ENCODE measurements at regions not wholly inside any gene's neighbourhood (a gene's known extent, or its start where the extent isn't known, plus 50 kb on each side); places are given as distances from the start of the nearest gene placed in this dataset.

GRCh38 chr2:174667250-174667860, 69.8 kb upstream of the WIPF1 start:
- DNase-seq (ENCODE audit: low read depth), result no peak

- DNase-seq (ENCODE audit: low read depth), result no peak
Measured at GRCh38 chr2:174666845-174667244, 69.2 kb upstream of the WIPF1 start.

- no peak for DNase-seq (ENCODE audit: low read depth)
Measured at GRCh38 chr2:174666312-174666711, 68.7 kb upstream of the WIPF1 start.

GRCh38 chr2:174664084-174664759, 66.6 kb upstream of the WIPF1 start:
- DNase-seq (ENCODE audit: low read depth), result no peak

GRCh38 chr2:174663550-174663949, 65.9 kb upstream of the WIPF1 start:
- peak; percentile 96 for DNase-seq (ENCODE audit: low read depth)

- no peak for DNase-seq (ENCODE audit: low read depth)
Measured at GRCh38 chr2:174662859-174663258, 65.3 kb upstream of the WIPF1 start.

GRCh38 chr2:174662459-174662858, 64.9 kb upstream of the WIPF1 start:
- DNase-seq (ENCODE audit: low read depth), result peak; percentile 76

GRCh38 chr2:174660984-174661675, 63.5 kb upstream of the WIPF1 start:
- DNase-seq (ENCODE audit: low read depth), result no peak

- no peak for DNase-seq (ENCODE audit: low read depth)
Measured at GRCh38 chr2:174659069-174659900, 61.7 kb upstream of the WIPF1 start.

- DNase-seq (ENCODE audit: low read depth), result no peak
Measured at GRCh38 chr2:174656676-174657176, 59.1 kb upstream of the WIPF1 start.

- DNase-seq (ENCODE audit: low read depth), result no peak
Measured at GRCh38 chr2:174656035-174656434, 58.4 kb upstream of the WIPF1 start.

- no peak for DNase-seq (ENCODE audit: low read depth)
Measured at GRCh38 chr2:174654419-174654941, 56.9 kb upstream of the WIPF1 start.

GRCh38 chr2:174648896-174649295, 51.3 kb upstream of the WIPF1 start:
- no peak for DNase-seq (ENCODE audit: low read depth)
